B cell (primary cell): ENCODE measurements at regions not wholly inside any gene's neighbourhood (a gene's known extent, or its start where the extent isn't known, plus 50 kb on each side); places are given as distances from the start of the nearest gene placed in this dataset.
"Not testable (repeated sequence)": the region's sequence is repeated elsewhere in the genome, so short reads cannot be mapped to it uniquely, and the experiment has no call there.

ENCODE experiments used
- ATAC-seq: fragments of 200-7000 bp; cut with Tn5 transposase; one replicate; pipeline ENCODE4 v1.10.0; 2021; ENCODE audit warnings: low read depth, mild to moderate bottlenecking, moderate number of reproducible peaks, moderate library complexity
- CTCF ChIA-PET: fragments of 350-600 bp; sonication (Branson Sonifier 250); formaldehyde crosslinking; loops from one replicate; lab custom pipeline; 2021; ENCODE audit warnings: antibody characterized with exemption, inconsistent platforms; lab: Charles Lee
- POLR2A ChIA-PET: fragments of 350-600 bp; sonication (Branson Sonifier 250); formaldehyde crosslinking; loops from one replicate; lab custom pipeline; 2021; ENCODE audit warnings: antibody characterized with exemption; lab: Charles Lee
- DNase-seq: peaks from one replicate; pipeline ENCODE4 v3.0.0; 2013
- H2AFZ ChIP-seq: 2 replicates; pipeline ENCODE4 v1.6.1; 2012; ENCODE audit warnings: mild to moderate bottlenecking, low read depth, low read length; ENCODE audit not compliant: insufficient read depth, poor library complexity, severe bottlenecking
- H3K27ac ChIP-seq, 2 donors: 1 replicate in 1 of 2; 2 replicates in 1 of 2; pipeline ENCODE4 v1.5.1; 2012 to 2013; ENCODE audit warnings: low read length in 2 of 2, mild to moderate bottlenecking in 2 of 2, moderate library complexity in 1 of 2
- H3K27me3 ChIP-seq, 4 experiments: fragments of 200-600 bp in 1 of 4; sonication (generic) in 1 of 4; replicated peaks in 1 of 4; 1 replicate in 2 of 4; 2 replicates in 2 of 4; pipeline versions ENCODE4 v1.6.1 to v1.7.0; 2013 to 2016; ENCODE audit warnings: low read length in 3 of 4, mild to moderate bottlenecking in 2 of 4, mixed read lengths in 1 of 4, moderate library complexity in 1 of 4; ENCODE audit not compliant: insufficient read depth in 4 of 4, control insufficient read depth in 3 of 4; ENCODE audit errors: control extremely low read depth in 1 of 4
- H3K36me3 ChIP-seq, 2 experiments: replicated peaks in 1 of 2; 1 replicate in 1 of 2; 2 replicates in 1 of 2; pipeline versions ENCODE4 v1.6.1 to v1.7.1; 2013; ENCODE audit warnings: low read length in 1 of 2; ENCODE audit not compliant: insufficient read depth in 2 of 2, control insufficient read depth in 1 of 2; ENCODE audit errors: control extremely low read depth in 1 of 2, extremely low read depth in 1 of 2
- H3K4me1 ChIP-seq, 2 donors: fragments of 200-600 bp in 1 of 2; sonication (generic) in 1 of 2; 1 replicate in 1 of 2; 2 replicates in 1 of 2; pipeline versions ENCODE4 v1.5.1 to v1.6.1; 2013 to 2017; ENCODE audit warnings: low read length in 2 of 2; ENCODE audit not compliant: control insufficient read depth in 2 of 2, insufficient read depth in 2 of 2
- H3K4me2 ChIP-seq: replicated peaks from 2 replicates; pipeline ENCODE3; 2012; ENCODE audit warnings: mild to moderate bottlenecking, low read depth, low read length; ENCODE audit not compliant: poor library complexity, severe bottlenecking
- H3K4me3 ChIP-seq, 5 experiments: fragments of 200-600 bp in 1 of 5; sonication (generic) in 1 of 5; 1 replicate in 3 of 5; 2 replicates in 2 of 5; pipeline versions ENCODE4 v1.5.1 to v1.7.0; 2011 to 2016; ENCODE audit warnings: low read length in 4 of 5, mild to moderate bottlenecking in 4 of 5, low read depth in 2 of 5, control low read depth in 1 of 5, moderate library complexity in 1 of 5; ENCODE audit not compliant: insufficient read depth in 1 of 5; ENCODE audit errors: control extremely low read depth in 1 of 5, extremely low read depth in 1 of 5
- H3K79me2 ChIP-seq: fragments of 200-600 bp; sonication (generic); one replicate; pipeline ENCODE4 v1.6.0; 2016; ENCODE audit warnings: low read length; ENCODE audit not compliant: control insufficient read depth, insufficient read depth
- H3K9ac ChIP-seq: fragments of 200-600 bp; sonication (generic); 2 replicates; pipeline ENCODE4 v1.6.1; 2017; ENCODE audit warnings: mild to moderate bottlenecking, low read length, moderate library complexity
- H3K9me3 ChIP-seq, 3 donors: one replicate each; pipeline versions ENCODE4 v1.6.1 to v1.7.1; 2013; ENCODE audit warnings: low read length in 2 of 3; ENCODE audit not compliant: control insufficient read depth in 2 of 3, insufficient read depth in 1 of 3; ENCODE audit errors: control extremely low read depth in 1 of 3
- H4K20me1 ChIP-seq: 2 replicates; pipeline ENCODE4 v1.6.0; 2012; ENCODE audit warnings: mild to moderate bottlenecking, low read length; ENCODE audit not compliant: insufficient read depth, control insufficient read depth, poor library complexity, severe bottlenecking
- H3K27ac Mint-ChIP-seq: one replicate; pipeline ENCODE4 v1.8.0; 2021; ENCODE audit warnings: mixed read lengths
- H3K27me3 Mint-ChIP-seq: one replicate; pipeline ENCODE4 v1.8.0; 2021; ENCODE audit warnings: mixed read lengths
- H3K4me1 Mint-ChIP-seq: one replicate; pipeline ENCODE4 v1.8.0; 2021; ENCODE audit warnings: mixed read lengths
- H3K4me3 Mint-ChIP-seq: one replicate; pipeline ENCODE4 v1.8.0; 2021; ENCODE audit warnings: mixed read lengths
- H3K9me3 Mint-ChIP-seq: one replicate; pipeline ENCODE4 v1.8.0; 2022; ENCODE audit warnings: mixed read lengths; ENCODE audit not compliant: insufficient read depth
- CTCF ChIP-seq: fragments of 200-600 bp; IDR thresholded peaks from one replicate; pipeline ENCODE4 v1.8.0; 2022; ENCODE audit warnings: antibody characterized with exemption, mild to moderate bottlenecking
- EZH2 ChIP-seq: IDR thresholded peaks from 2 replicates; pipeline ENCODE4 v1.6.1; 2012; ENCODE audit warnings: borderline replicate concordance, low read depth, mild to moderate bottlenecking, moderate library complexity, low read length; ENCODE audit not compliant: insufficient read depth, poor library complexity, severe bottlenecking
- WGBS: methylation state at CpG from one replicate; pipeline ENCODE4 v1.1.5; 2013; ENCODE audit warnings: missing lambda C conversion rate; ENCODE audit not compliant: insufficient coverage; 5-methylcytosine and 5-hydroxymethylcytosine counted together
- intact Hi-C: fragments of 100-400 bp; cut with micrococcal nuclease; formaldehyde crosslinking; loops from one replicate; pipeline ENCODE4 v1.10.0; 2022

- H3K9me3 Mint-ChIP-seq = peaks cover 16% of the 10 kb centered on the region
- H3K27me3 ChIP-seq = peaks cover 0 to 5% (median 0%) of the 10 kb centered on the region in 4 experiments
- H3K9ac ChIP-seq = no peak overlapping the region
- H3K79me2 ChIP-seq = no peaks in the 10 kb centered on the region
- H3K4me1 Mint-ChIP-seq = no peaks in the 10 kb centered on the region
- ChIA-PET POLR2A (no interaction called here), CTCF (no interaction called here)
- TF ChIP-seq EZH2 = no peak
- no peak for TF ChIP-seq CTCF
- no peak overlapping the region for H2AFZ ChIP-seq
- no peak overlapping the region for H3K4me3 ChIP-seq
- WGBS = 83% methylated on average over 1 of the region's 5 CpGs
- no peaks in the 10 kb centered on the region for H4K20me1 ChIP-seq
- no peak overlapping the region for H3K4me3 Mint-ChIP-seq
- no peaks in the 10 kb centered on the region for H3K4me1 ChIP-seq
- H3K9me3 ChIP-seq = peaks cover 4 to 16% (median 10%) of the 10 kb centered on the region in 3 donors
- H3K4me2 ChIP-seq = no peak overlapping the region
- ATAC-seq = no peak
- H3K36me3 ChIP-seq = no peaks in the 10 kb centered on the region
- no peak overlapping the region for H3K27ac ChIP-seq
- no peak overlapping the region for H3K27ac Mint-ChIP-seq
- intact Hi-C loops = no loop called here
- no peak for DNase-seq
- H3K27me3 Mint-ChIP-seq = peaks cover 34% of the 10 kb centered on the region
Measured at GRCh38 chr14:101673873-101674272, 87.6 kb upstream of the PPP2R5C start.

- CTCF ChIA-PET, H3K79me2 ChIP-seq, H3K36me3 ChIP-seq, H2AFZ ChIP-seq, POLR2A ChIA-PET, H3K27ac Mint-ChIP-seq, H3K27me3 ChIP-seq, H3K27ac ChIP-seq, H3K4me3 ChIP-seq, H3K9ac ChIP-seq, H3K4me1 Mint-ChIP-seq, ATAC-seq, H3K9me3 Mint-ChIP-seq, DNase-seq, H3K4me3 Mint-ChIP-seq, H3K4me1 ChIP-seq, H3K9me3 ChIP-seq, H3K4me2 ChIP-seq, intact Hi-C loops, H4K20me1 ChIP-seq: not testable (repeated sequence)
- peaks cover 29% of the 10 kb centered on the region for H3K27me3 Mint-ChIP-seq
- no CpG with 5 or more reads among the region's 2 CpGs for WGBS
Measured at GRCh38 chr14:101675835-101676234, 85.7 kb upstream of the PPP2R5C start.

- H3K4me3 Mint-ChIP-seq, ATAC-seq, DNase-seq, H3K27me3 ChIP-seq, H4K20me1 ChIP-seq, H3K36me3 ChIP-seq, H3K79me2 ChIP-seq, H3K27ac Mint-ChIP-seq, H3K9ac ChIP-seq, H2AFZ ChIP-seq, H3K4me1 Mint-ChIP-seq, H3K4me2 ChIP-seq, POLR2A ChIA-PET, CTCF ChIA-PET, H3K9me3 ChIP-seq, H3K9me3 Mint-ChIP-seq, H3K4me1 ChIP-seq, H3K4me3 ChIP-seq, H3K27ac ChIP-seq, intact Hi-C loops: not testable (repeated sequence)
- WGBS = 100% methylated on average over 6 of the region's 11 CpGs
- H3K27me3 Mint-ChIP-seq = peaks cover 17% of the 10 kb centered on the region
Measured at GRCh38 chr14:101677912-101678327, 83.6 kb upstream of the PPP2R5C start.
